Endothelial cell of umbilical vein (primary cell): ENCODE measurements at regions not wholly inside any gene's neighbourhood (a gene's known extent, or its start where the extent isn't known, plus 50 kb on each side); places are given as distances from the start of the nearest gene placed in this dataset.

Experiments used
- BruUV-seq: library from RNA; stranded (reverse); fragments of 400-500 nt; replicated peaks from 2 replicates; lab custom pipeline; 2021; lab: Mats Ljungman, UMichigan
- CTCF ChIA-PET: fragments of 300-600, 350-600 bp; sonication (Branson Sonifier 250); formaldehyde crosslinking; loops from one replicate; lab custom pipeline; 2021; ENCODE audit warnings: antibody characterized with exemption, inconsistent platforms; lab: Charles Lee
- POLR2A ChIA-PET: fragments of 300-600, 350-600 bp; sonication (Branson Sonifier 250); formaldehyde crosslinking; loops from one replicate; lab custom pipeline; 2021; ENCODE audit warnings: antibody characterized with exemption, inconsistent platforms; lab: Charles Lee
- DNase-seq: peaks from one replicate; pipeline ENCODE4 v3.0.0-alpha.2; 2011; ENCODE audit warnings: low read depth, low spot score
- FAIRE-seq: peaks from 2 replicates; lab custom pipeline; 2011; peaks lifted over from hg19 to GRCh38; lab: Jason Lieb, UNC
- H2AFZ ChIP-seq: 2 replicates; pipeline ENCODE4 v1.6.0; 2012; ENCODE audit warnings: low read depth, low read length, control low read depth, inconsistent platforms
- H3K27ac ChIP-seq: 2 replicates; pipeline ENCODE4 v1.5.1; 2011; ENCODE audit warnings: low read depth, mild to moderate bottlenecking, control low read depth, low read length, moderate library complexity; ENCODE audit not compliant: insufficient read depth
- H3K27me3 ChIP-seq, 2 experiments: 2 replicates each; pipeline versions ENCODE4 v1.6.0 to v1.6.1; 2011; ENCODE audit warnings: low read length in 2 of 2, mixed read lengths in 1 of 2; ENCODE audit not compliant: control insufficient read depth in 2 of 2, insufficient read depth in 2 of 2
- H3K36me3 ChIP-seq, 2 experiments: 2 replicates in 1 of 2; 3 replicates in 1 of 2; pipeline ENCODE4 v1.5.1; 2011; ENCODE audit warnings: low read length in 2 of 2, mild to moderate bottlenecking in 1 of 2, moderate library complexity in 1 of 2; ENCODE audit not compliant: control insufficient read depth in 2 of 2, insufficient read depth in 2 of 2; ENCODE audit errors: extremely low read depth in 1 of 2
- H3K4me1 ChIP-seq: 3 replicates; pipeline ENCODE4 v1.5.1; 2011; ENCODE audit warnings: mild to moderate bottlenecking, low read length; ENCODE audit not compliant: control insufficient read depth, insufficient read depth; ENCODE audit errors: extremely low read depth
- H3K4me2 ChIP-seq: 2 replicates; pipeline ENCODE4 v1.6.1; 2011; ENCODE audit warnings: low read length, control low read depth, mixed read lengths; ENCODE audit not compliant: insufficient read depth
- H3K4me3 ChIP-seq, 3 experiments: fragments of 200-600 bp in 1 of 3; sonication (generic), shearing (Covaris generic) in 1 of 3; replicated peaks in 1 of 3; 2 replicates each; pipeline ENCODE4 v1.5.1; 2011 to 2016; ENCODE audit warnings: control low read depth in 3 of 3, low read length in 3 of 3, mild to moderate bottlenecking in 2 of 3, inconsistent platforms in 1 of 3, low read depth in 1 of 3, moderate library complexity in 1 of 3; ENCODE audit not compliant: insufficient read depth in 1 of 3
- H3K79me2 ChIP-seq: 2 replicates; pipeline ENCODE4 v1.6.0; 2012; ENCODE audit warnings: low read length, inconsistent platforms; ENCODE audit not compliant: control insufficient read depth, insufficient read depth
- H3K9ac ChIP-seq: replicated peaks from 2 replicates; pipeline ENCODE3; 2011; ENCODE audit warnings: low read length, control low read depth; ENCODE audit not compliant: insufficient read depth; ENCODE audit errors: extremely low read depth
- H3K9me1 ChIP-seq: replicated peaks from 3 replicates; pipeline ENCODE4 v1.6.0; 2011; ENCODE audit warnings: mild to moderate bottlenecking, low read length; ENCODE audit not compliant: control insufficient read depth, insufficient read depth; ENCODE audit errors: extremely low read depth
- H3K9me3 ChIP-seq: replicated peaks from 2 replicates; pipeline ENCODE4 v1.5.1; 2012; ENCODE audit warnings: low read length, inconsistent platforms; ENCODE audit not compliant: control insufficient read depth, insufficient read depth
- H4K20me1 ChIP-seq: replicated peaks from 2 replicates; pipeline ENCODE3; 2011; ENCODE audit warnings: mild to moderate bottlenecking, low read length; ENCODE audit not compliant: control insufficient read depth, insufficient read depth; ENCODE audit errors: extremely low read depth
- EZH2 ChIP-seq: IDR thresholded peaks from 2 replicates; pipeline ENCODE4 v1.6.1; 2012; ENCODE audit warnings: borderline replicate concordance, low read depth, mild to moderate bottlenecking, moderate library complexity, low read length, inconsistent platforms; ENCODE audit not compliant: severe bottlenecking
- FOS ChIP-seq: IDR thresholded peaks from 2 replicates; pipeline ENCODE4 v1.6.1; 2011; ENCODE audit warnings: mild to moderate bottlenecking, low read length, moderate library complexity, borderline replicate concordance; ENCODE audit not compliant: insufficient read depth
- GATA2 ChIP-seq: IDR thresholded peaks from 2 replicates; pipeline ENCODE4 v1.7.0; 2011; ENCODE audit warnings: low read depth, mild to moderate bottlenecking, moderate library complexity, mixed read lengths, low read length; ENCODE audit not compliant: insufficient read length, insufficient read depth
- JUN ChIP-seq: IDR thresholded peaks from 2 replicates; pipeline ENCODE4 v1.6.1; 2011; ENCODE audit warnings: borderline replicate concordance, low read depth; ENCODE audit not compliant: insufficient read length, insufficient read depth
- MYC ChIP-seq: IDR thresholded peaks from one replicate; pipeline ENCODE4 v1.6.1; 2011; ENCODE audit warnings: mild to moderate bottlenecking, low read depth, low read length
- POLR2A ChIP-seq: IDR thresholded peaks from 2 replicates; pipeline ENCODE4 v1.6.1; 2012; ENCODE audit warnings: low read depth, mild to moderate bottlenecking, control low read depth, low read length
- POLR2AphosphoS5 ChIP-seq: IDR thresholded peaks from 2 replicates; pipeline ENCODE4 v1.6.1; 2012; ENCODE audit warnings: low read depth, mild to moderate bottlenecking, control low read depth, low read length, moderate library complexity; ENCODE audit not compliant: insufficient read depth
- dilution Hi-C: fragments of 300-500 bp; cut with MboI; formaldehyde crosslinking; loops from one replicate; pipeline ENCODE4 v1.15.0; 2019; ENCODE audit warnings: low sequenced_read_pairs; ENCODE audit not compliant: extremely low pct_ligation_motif_present
- intact Hi-C: fragments of 100-400 bp; cut with micrococcal nuclease; formaldehyde crosslinking; loops from one replicate; pipeline ENCODE4 v1.10.0; 2022
- TF ChIP-seq, protein P1 (sequence below), 2 donors: IDR thresholded peaks; 1 replicate in 1 of 2; 2 replicates in 1 of 2; pipeline ENCODE4 v1.5.1; 2011; ENCODE audit warnings: low read length in 2 of 2, mild to moderate bottlenecking in 2 of 2, moderate library complexity in 2 of 2, control low read depth in 1 of 2, inconsistent platforms in 1 of 2, low read depth in 1 of 2; ENCODE audit not compliant: insufficient read depth in 1 of 2; ENCODE audit errors: extremely low read depth in 1 of 2
- TF ChIP-seq, protein P2 (sequence below): IDR thresholded peaks from 2 replicates; pipeline ENCODE4 v1.6.1; 2011; ENCODE audit not compliant: insufficient read depth, insufficient read length

- no peak for DNase-seq
- POLR2A ChIA-PET = no interaction called here
Measured at GRCh38 chr3:145678401-145678800, 482.6 kb downstream of the PLOD2 start.

More at GRCh38 chr3:145678401-145678800, 482.6 kb downstream of the PLOD2 start:
- dilution Hi-C loops (no loop called here), intact Hi-C loops (no loop called here)
- Histone ChIP-seq H3K4me1 (no peaks in the 10 kb centered on the region), H3K4me3 (no peak overlapping the region), H2AFZ (no peak overlapping the region), H4K20me1 (no peaks in the 10 kb centered on the region), H3K9me1 (no peaks in the 10 kb centered on the region), H3K79me2 (no peaks in the 10 kb centered on the region), H3K4me2 (no peak overlapping the region), H3K27me3 (no peaks in the 10 kb centered on the region), H3K36me3 (no peaks in the 10 kb centered on the region), H3K9ac (no peak overlapping the region), H3K27ac (no peak overlapping the region), H3K9me3 (no peaks in the 10 kb centered on the region)
- BruUV-seq = no TSS peak
- CTCF ChIA-PET = no interaction called here
- FAIRE-seq = no peak
- no peak for TF ChIP-seq JUN
- TF ChIP-seq EZH2 = no peak
- TF ChIP-seq, protein P1, sequence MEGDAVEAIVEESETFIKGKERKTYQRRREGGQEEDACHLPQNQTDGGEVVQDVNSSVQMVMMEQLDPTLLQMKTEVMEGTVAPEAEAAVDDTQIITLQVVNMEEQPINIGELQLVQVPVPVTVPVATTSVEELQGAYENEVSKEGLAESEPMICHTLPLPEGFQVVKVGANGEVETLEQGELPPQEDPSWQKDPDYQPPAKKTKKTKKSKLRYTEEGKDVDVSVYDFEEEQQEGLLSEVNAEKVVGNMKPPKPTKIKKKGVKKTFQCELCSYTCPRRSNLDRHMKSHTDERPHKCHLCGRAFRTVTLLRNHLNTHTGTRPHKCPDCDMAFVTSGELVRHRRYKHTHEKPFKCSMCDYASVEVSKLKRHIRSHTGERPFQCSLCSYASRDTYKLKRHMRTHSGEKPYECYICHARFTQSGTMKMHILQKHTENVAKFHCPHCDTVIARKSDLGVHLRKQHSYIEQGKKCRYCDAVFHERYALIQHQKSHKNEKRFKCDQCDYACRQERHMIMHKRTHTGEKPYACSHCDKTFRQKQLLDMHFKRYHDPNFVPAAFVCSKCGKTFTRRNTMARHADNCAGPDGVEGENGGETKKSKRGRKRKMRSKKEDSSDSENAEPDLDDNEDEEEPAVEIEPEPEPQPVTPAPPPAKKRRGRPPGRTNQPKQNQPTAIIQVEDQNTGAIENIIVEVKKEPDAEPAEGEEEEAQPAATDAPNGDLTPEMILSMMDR (IDR thresholded peaks at IDR 0.05; ENCODE audit: extremely low read depth in 1 of 2, insufficient read depth in 1 of 2, low read depth in 1 of 2, low read length in 2 of 2) = no peak
- TF ChIP-seq, protein P2, sequence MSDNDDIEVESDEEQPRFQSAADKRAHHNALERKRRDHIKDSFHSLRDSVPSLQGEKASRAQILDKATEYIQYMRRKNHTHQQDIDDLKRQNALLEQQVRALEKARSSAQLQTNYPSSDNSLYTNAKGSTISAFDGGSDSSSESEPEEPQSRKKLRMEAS = no peak
- TF ChIP-seq GATA2 = no peak
- no peak for TF ChIP-seq FOS
- no peak for TF ChIP-seq MYC
- no peak for TF ChIP-seq POLR2A
- TF ChIP-seq POLR2AphosphoS5 = no peak
